ENCODE measurements at regions not wholly inside any gene's neighbourhood (a gene's known extent, or its start where the extent isn't known, plus 50 kb on each side); places are given as distances from the start of the nearest gene placed in this dataset.

- no peaks in the 10 kb centered on the region for H3K4me1 ChIP-seq (ENCODE audit: control insufficient read depth, low read length)
- H3K4me3 ChIP-seq (ENCODE audit: low read length) = no peak overlapping the region
- no peaks in the 10 kb centered on the region for H3K9me2 ChIP-seq (replicated peaks; ENCODE audit: control insufficient read depth, low read length)
- no peak overlapping the region for H3K27ac ChIP-seq (ENCODE audit: low read depth, low read length)
- H3K36me3 ChIP-seq (ENCODE audit: control insufficient read depth, low read length) = no peaks in the 10 kb centered on the region
- H3K27me3 ChIP-seq (ENCODE audit: control insufficient read depth, low read length) = no peaks in the 10 kb centered on the region
- no peaks in the 10 kb centered on the region for H3F3A ChIP-seq (ENCODE audit: control insufficient read depth, insufficient read depth)
- H3K79me2 ChIP-seq (ENCODE audit: control insufficient read depth, low read length) = no peaks in the 10 kb centered on the region
- no peak for TF ChIP-seq EZH2phosphoT487 (IDR thresholded peaks at IDR 0.05; ENCODE audit: borderline replicate concordance, low read length)
- H4K20me1 ChIP-seq (ENCODE audit: control insufficient read depth, insufficient read depth, low read depth, low read length) = no peaks in the 10 kb centered on the region
- no peak overlapping the region for H3K4me2 ChIP-seq (ENCODE audit: low read length)
- no peaks in the 10 kb centered on the region for H3K9me3 ChIP-seq (ENCODE audit: control insufficient read depth, insufficient read depth, low read length)
Measured at GRCh38 chr2:215606219-215606618, 170.4 kb upstream of the FN1 start.

GRCh38 chr2:215605214-215605613, 169.3 kb upstream of the FN1 start:
- no peak for TF ChIP-seq CTCF (IDR thresholded peaks at IDR 0.05; ENCODE audit: low read depth, low read length, poor library complexity, severe bottlenecking)
- TF ChIP-seq EZH2phosphoT487 (IDR thresholded peaks at IDR 0.05; ENCODE audit: borderline replicate concordance, low read length) = no peak

GRCh38 chr2:215604606-215605005, 168.7 kb upstream of the FN1 start:
- no peaks in the 10 kb centered on the region for H3K9me2 ChIP-seq (replicated peaks; ENCODE audit: control insufficient read depth, low read length)
- H3K9me3 ChIP-seq (ENCODE audit: control insufficient read depth, insufficient read depth, low read length) = no peaks in the 10 kb centered on the region
- TF ChIP-seq CTCF (IDR thresholded peaks at IDR 0.05; ENCODE audit: low read depth, low read length, poor library complexity, severe bottlenecking) = no peak
- no peak for TF ChIP-seq EZH2phosphoT487 (IDR thresholded peaks at IDR 0.05; ENCODE audit: borderline replicate concordance, low read length)
- no peak overlapping the region for H3K4me2 ChIP-seq (ENCODE audit: low read length)
- H3K27ac ChIP-seq (ENCODE audit: low read depth, low read length) = no peak overlapping the region
- no peaks in the 10 kb centered on the region for H3K4me1 ChIP-seq (ENCODE audit: control insufficient read depth, low read length)
- no peaks in the 10 kb centered on the region for H3K79me2 ChIP-seq (ENCODE audit: control insufficient read depth, low read length)
- no peak overlapping the region for H3K4me3 ChIP-seq (ENCODE audit: low read length)
- H3F3A ChIP-seq (ENCODE audit: control insufficient read depth, insufficient read depth) = no peaks in the 10 kb centered on the region
- H4K20me1 ChIP-seq (ENCODE audit: control insufficient read depth, insufficient read depth, low read depth, low read length) = no peaks in the 10 kb centered on the region
- H3K27me3 ChIP-seq (ENCODE audit: control insufficient read depth, low read length) = no peaks in the 10 kb centered on the region
- H3K36me3 ChIP-seq (ENCODE audit: control insufficient read depth, low read length) = no peaks in the 10 kb centered on the region

More at GRCh38 chr2:215605214-215605613, 169.3 kb upstream of the FN1 start:
- H3K9me2 ChIP-seq (replicated peaks; ENCODE audit: control insufficient read depth, low read length) = no peaks in the 10 kb centered on the region
- H3F3A ChIP-seq (ENCODE audit: control insufficient read depth, insufficient read depth) = no peaks in the 10 kb centered on the region
- H3K27ac ChIP-seq (ENCODE audit: low read depth, low read length) = no peak overlapping the region
- H3K9me3 ChIP-seq (ENCODE audit: control insufficient read depth, insufficient read depth, low read length) = no peaks in the 10 kb centered on the region
- no peak overlapping the region for H3K4me2 ChIP-seq (ENCODE audit: low read length)
- no peaks in the 10 kb centered on the region for H3K36me3 ChIP-seq (ENCODE audit: control insufficient read depth, low read length)
- H4K20me1 ChIP-seq (ENCODE audit: control insufficient read depth, insufficient read depth, low read depth, low read length) = no peaks in the 10 kb centered on the region
- no peaks in the 10 kb centered on the region for H3K4me1 ChIP-seq (ENCODE audit: control insufficient read depth, low read length)
- H3K79me2 ChIP-seq (ENCODE audit: control insufficient read depth, low read length) = no peaks in the 10 kb centered on the region
- H3K27me3 ChIP-seq (ENCODE audit: control insufficient read depth, low read length) = no peaks in the 10 kb centered on the region
- H3K4me3 ChIP-seq (ENCODE audit: low read length) = no peak overlapping the region

- H3K9me3 ChIP-seq (ENCODE audit: control insufficient read depth, insufficient read depth, low read length) = no peaks in the 10 kb centered on the region
- H3K27ac ChIP-seq (ENCODE audit: low read depth, low read length) = no peak overlapping the region
- H3K79me2 ChIP-seq (ENCODE audit: control insufficient read depth, low read length) = no peaks in the 10 kb centered on the region
- H3F3A ChIP-seq (ENCODE audit: control insufficient read depth, insufficient read depth) = no peaks in the 10 kb centered on the region
- no peak overlapping the region for H3K4me3 ChIP-seq (ENCODE audit: low read length)
- no peaks in the 10 kb centered on the region for H4K20me1 ChIP-seq (ENCODE audit: control insufficient read depth, insufficient read depth, low read depth, low read length)
- TF ChIP-seq EZH2phosphoT487 (IDR thresholded peaks at IDR 0.05; ENCODE audit: borderline replicate concordance, low read length) = no peak
- no peak for TF ChIP-seq CTCF (IDR thresholded peaks at IDR 0.05; ENCODE audit: low read depth, low read length, poor library complexity, severe bottlenecking)
- H3K4me1 ChIP-seq (ENCODE audit: control insufficient read depth, low read length) = no peaks in the 10 kb centered on the region
- H3K4me2 ChIP-seq (ENCODE audit: low read length) = no peak overlapping the region
- H3K9me2 ChIP-seq (replicated peaks; ENCODE audit: control insufficient read depth, low read length) = no peaks in the 10 kb centered on the region
- H3K36me3 ChIP-seq (ENCODE audit: control insufficient read depth, low read length) = no peaks in the 10 kb centered on the region
- no peaks in the 10 kb centered on the region for H3K27me3 ChIP-seq (ENCODE audit: control insufficient read depth, low read length)
Measured at GRCh38 chr2:215603440-215603839, 167.6 kb upstream of the FN1 start.

Measured in DOHH2 (cell line).